ENCODE measurements at regions not wholly inside any gene's neighbourhood (a gene's known extent, or its start where the extent isn't known, plus 50 kb on each side); places are given as distances from the start of the nearest gene placed in this dataset.

- no peak for TF ChIP-seq CTCF (IDR thresholded peaks at IDR 0.05; ENCODE audit: extremely low read depth, insufficient read depth, missing control alignments)
- in situ Hi-C loops (cut with MboI; ENCODE audit: low pct_unique_long_range_greater_than_20kb, low sequenced_read_pairs, unreplicated experiment), result no loop called here
- no peak for DNase-seq (ENCODE audit: low spot score)
Measured at GRCh38 chr1:80807981-80808380, 992.8 kb upstream of the ADGRL2 start.

DNA sequence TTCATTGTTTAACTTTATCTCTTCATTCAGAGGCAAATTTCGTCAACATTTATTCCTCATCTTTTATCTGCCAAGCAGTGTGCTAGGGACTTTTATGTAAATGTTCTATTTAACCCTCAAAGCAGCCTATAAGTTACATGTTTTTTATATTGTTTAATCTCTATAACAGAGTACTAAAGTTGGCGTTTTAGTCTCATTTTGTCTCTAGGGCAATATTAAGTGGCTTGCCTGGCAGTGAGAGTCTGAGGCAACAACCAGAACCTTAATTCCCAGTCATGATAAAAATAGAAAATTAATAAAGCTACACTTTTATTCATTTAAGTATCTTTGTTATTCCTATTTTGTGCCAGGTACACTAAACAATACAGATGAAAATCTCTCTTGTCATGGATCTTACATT, 994.3 kb upstream of the ADGRL2 start:
- DNase-seq (ENCODE audit: low spot score), result no peak
- in situ Hi-C loops (cut with MboI; ENCODE audit: low pct_unique_long_range_greater_than_20kb, low sequenced_read_pairs, unreplicated experiment), result no loop called here
- TF ChIP-seq CTCF (IDR thresholded peaks at IDR 0.05; ENCODE audit: extremely low read depth, insufficient read depth, missing control alignments), result no peak

GRCh38 chr1:80801695-80802094, 999.0 kb upstream of the ADGRL2 start:
- in situ Hi-C loops (cut with MboI; ENCODE audit: low pct_unique_long_range_greater_than_20kb, low sequenced_read_pairs, unreplicated experiment), result no loop called here
- no peak for TF ChIP-seq CTCF (IDR thresholded peaks at IDR 0.05; ENCODE audit: extremely low read depth, insufficient read depth, missing control alignments)
- no peak for DNase-seq (ENCODE audit: low spot score)

DNA sequence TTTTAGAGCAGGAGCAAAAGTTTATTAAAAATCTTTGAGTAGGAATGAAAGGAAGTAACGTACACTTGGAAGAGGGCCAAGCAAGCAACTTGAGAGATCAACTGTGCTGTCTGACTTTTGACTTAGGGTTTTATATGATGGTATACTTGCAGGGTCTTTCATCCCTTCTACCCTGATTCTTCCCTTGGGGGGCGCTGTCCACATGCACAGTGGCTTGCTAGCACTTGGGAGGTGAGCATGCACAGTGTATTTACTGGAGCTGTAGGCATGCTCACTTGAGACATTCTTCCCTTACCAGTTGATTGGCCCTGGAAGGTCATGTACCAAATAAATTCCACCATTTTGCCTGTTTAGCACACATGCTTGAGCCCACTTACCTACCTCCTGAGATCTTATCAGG, 1001.3 kb upstream of the ADGRL2 start:
- DNase-seq (ENCODE audit: low spot score), result no peak
- in situ Hi-C loops (cut with MboI; ENCODE audit: low pct_unique_long_range_greater_than_20kb, low sequenced_read_pairs, unreplicated experiment), result no loop called here
- TF ChIP-seq CTCF (IDR thresholded peaks at IDR 0.05; ENCODE audit: extremely low read depth, insufficient read depth, missing control alignments), result no peak

DNA sequence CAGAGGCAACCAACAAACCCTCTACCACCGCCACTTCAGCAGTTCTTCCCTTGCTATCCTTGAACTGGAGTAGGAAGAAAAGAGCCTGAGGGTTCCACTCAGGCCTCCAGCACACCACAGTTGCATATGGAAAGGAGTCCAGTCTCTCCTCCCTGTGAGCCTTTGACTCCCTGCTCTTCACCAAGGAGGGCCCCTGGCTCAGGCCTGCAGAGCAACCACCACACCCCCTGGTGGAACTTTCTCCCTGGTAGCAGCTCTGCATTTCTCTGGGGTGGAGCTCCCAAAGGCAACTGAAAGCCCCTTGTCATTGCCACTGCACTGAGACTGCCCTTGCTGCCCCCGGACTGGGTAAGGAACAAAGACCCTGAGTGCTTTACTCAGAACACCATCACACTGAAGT, 1021.5 kb upstream of the ADGRL2 start:
- in situ Hi-C loops (cut with MboI; ENCODE audit: low pct_unique_long_range_greater_than_20kb, low sequenced_read_pairs, unreplicated experiment), result no loop called here
- DNase-seq (ENCODE audit: low spot score), result no peak
- TF ChIP-seq CTCF (IDR thresholded peaks at IDR 0.05; ENCODE audit: extremely low read depth, insufficient read depth, missing control alignments), result no peak

DNA sequence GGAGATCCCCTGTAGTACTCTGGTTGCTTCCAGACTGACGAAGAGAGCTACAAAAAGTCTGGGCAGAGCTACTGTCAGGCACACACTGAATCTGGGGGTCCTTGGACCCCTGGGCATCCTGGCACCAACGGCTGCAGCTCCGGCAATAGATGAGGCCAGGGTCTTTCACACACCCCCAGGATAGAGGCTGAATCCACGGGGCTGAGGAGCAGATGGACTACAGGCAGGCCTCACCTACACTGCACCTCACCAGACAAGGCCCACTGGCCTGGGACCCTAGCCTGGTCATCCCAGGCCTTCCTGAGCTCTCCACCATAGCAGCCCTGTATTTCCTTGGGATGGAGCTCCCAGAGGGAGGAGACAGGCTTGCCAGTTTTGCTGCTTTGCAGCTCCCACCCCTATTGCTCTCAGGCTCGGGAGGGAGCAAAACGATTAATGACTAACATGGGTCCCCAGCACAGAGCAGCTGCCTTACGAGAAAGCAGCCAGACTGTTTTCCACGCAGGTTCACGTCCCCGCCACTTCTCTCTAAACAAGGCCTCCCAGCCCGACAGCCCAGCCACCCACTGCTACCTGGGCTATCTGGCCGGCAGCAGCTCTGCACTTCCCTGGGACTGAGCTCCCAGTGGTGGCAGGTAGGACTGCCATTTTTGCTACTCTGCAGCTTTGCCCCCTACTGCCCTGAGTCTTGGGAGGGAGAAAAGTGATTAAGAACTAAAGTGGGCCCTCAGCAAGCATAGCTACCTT, 1022.5 kb upstream of the ADGRL2 start:
- no peak for DNase-seq (ENCODE audit: low spot score)
- no peak for TF ChIP-seq CTCF (IDR thresholded peaks at IDR 0.05; ENCODE audit: extremely low read depth, insufficient read depth, missing control alignments)
- in situ Hi-C loops (cut with MboI; ENCODE audit: low pct_unique_long_range_greater_than_20kb, low sequenced_read_pairs, unreplicated experiment), result no loop called here

All from GM13977 (cell line).